Endothelial cell of umbilical vein (primary cell): ENCODE measurements at regions not wholly inside any gene's neighbourhood (a gene's known extent, or its start where the extent isn't known, plus 50 kb on each side); places are given as distances from the start of the nearest gene placed in this dataset.

ENCODE experiments used
- BruUV-seq: library from RNA; stranded (reverse); fragments of 400-500 nt; replicated peaks from 2 replicates; lab custom pipeline; 2021; lab: Mats Ljungman, UMichigan
- CTCF ChIA-PET: fragments of 300-600, 350-600 bp; sonication (Branson Sonifier 250); formaldehyde crosslinking; loops from one replicate; lab custom pipeline; 2021; ENCODE audit warnings: antibody characterized with exemption, inconsistent platforms; lab: Charles Lee
- POLR2A ChIA-PET: fragments of 300-600, 350-600 bp; sonication (Branson Sonifier 250); formaldehyde crosslinking; loops from one replicate; lab custom pipeline; 2021; ENCODE audit warnings: antibody characterized with exemption, inconsistent platforms; lab: Charles Lee
- DNase-seq: peaks from one replicate; pipeline ENCODE4 v3.0.0-alpha.2; 2011; ENCODE audit warnings: low read depth, low spot score
- FAIRE-seq: peaks from 2 replicates; lab custom pipeline; 2011; peaks lifted over from hg19 to GRCh38; lab: Jason Lieb, UNC
- H2AFZ ChIP-seq: 2 replicates; pipeline ENCODE4 v1.6.0; 2012; ENCODE audit warnings: low read depth, low read length, control low read depth, inconsistent platforms
- H3K27ac ChIP-seq: 2 replicates; pipeline ENCODE4 v1.5.1; 2011; ENCODE audit warnings: low read depth, mild to moderate bottlenecking, control low read depth, low read length, moderate library complexity; ENCODE audit not compliant: insufficient read depth
- H3K27me3 ChIP-seq, 2 experiments: 2 replicates each; pipeline versions ENCODE4 v1.6.0 to v1.6.1; 2011; ENCODE audit warnings: low read length in 2 of 2, mixed read lengths in 1 of 2; ENCODE audit not compliant: control insufficient read depth in 2 of 2, insufficient read depth in 2 of 2
- H3K36me3 ChIP-seq, 2 experiments: 2 replicates in 1 of 2; 3 replicates in 1 of 2; pipeline ENCODE4 v1.5.1; 2011; ENCODE audit warnings: low read length in 2 of 2, mild to moderate bottlenecking in 1 of 2, moderate library complexity in 1 of 2; ENCODE audit not compliant: control insufficient read depth in 2 of 2, insufficient read depth in 2 of 2; ENCODE audit errors: extremely low read depth in 1 of 2
- H3K4me1 ChIP-seq: 3 replicates; pipeline ENCODE4 v1.5.1; 2011; ENCODE audit warnings: mild to moderate bottlenecking, low read length; ENCODE audit not compliant: control insufficient read depth, insufficient read depth; ENCODE audit errors: extremely low read depth
- H3K4me2 ChIP-seq: 2 replicates; pipeline ENCODE4 v1.6.1; 2011; ENCODE audit warnings: low read length, control low read depth, mixed read lengths; ENCODE audit not compliant: insufficient read depth
- H3K4me3 ChIP-seq, 3 experiments: fragments of 200-600 bp in 1 of 3; sonication (generic), shearing (Covaris generic) in 1 of 3; replicated peaks in 1 of 3; 2 replicates each; pipeline ENCODE4 v1.5.1; 2011 to 2016; ENCODE audit warnings: control low read depth in 3 of 3, low read length in 3 of 3, mild to moderate bottlenecking in 2 of 3, inconsistent platforms in 1 of 3, low read depth in 1 of 3, moderate library complexity in 1 of 3; ENCODE audit not compliant: insufficient read depth in 1 of 3
- H3K79me2 ChIP-seq: 2 replicates; pipeline ENCODE4 v1.6.0; 2012; ENCODE audit warnings: low read length, inconsistent platforms; ENCODE audit not compliant: control insufficient read depth, insufficient read depth
- H3K9ac ChIP-seq: replicated peaks from 2 replicates; pipeline ENCODE3; 2011; ENCODE audit warnings: low read length, control low read depth; ENCODE audit not compliant: insufficient read depth; ENCODE audit errors: extremely low read depth
- H3K9me1 ChIP-seq: replicated peaks from 3 replicates; pipeline ENCODE4 v1.6.0; 2011; ENCODE audit warnings: mild to moderate bottlenecking, low read length; ENCODE audit not compliant: control insufficient read depth, insufficient read depth; ENCODE audit errors: extremely low read depth
- H3K9me3 ChIP-seq: replicated peaks from 2 replicates; pipeline ENCODE4 v1.5.1; 2012; ENCODE audit warnings: low read length, inconsistent platforms; ENCODE audit not compliant: control insufficient read depth, insufficient read depth
- H4K20me1 ChIP-seq: replicated peaks from 2 replicates; pipeline ENCODE3; 2011; ENCODE audit warnings: mild to moderate bottlenecking, low read length; ENCODE audit not compliant: control insufficient read depth, insufficient read depth; ENCODE audit errors: extremely low read depth
- CTCF ChIP-seq, 2 donors: IDR thresholded peaks; 1 replicate in 1 of 2; 2 replicates in 1 of 2; pipeline ENCODE4 v1.5.1; 2011; ENCODE audit warnings: low read length in 2 of 2, mild to moderate bottlenecking in 2 of 2, moderate library complexity in 2 of 2, control low read depth in 1 of 2, inconsistent platforms in 1 of 2, low read depth in 1 of 2; ENCODE audit not compliant: insufficient read depth in 1 of 2; ENCODE audit errors: extremely low read depth in 1 of 2
- EZH2 ChIP-seq: IDR thresholded peaks from 2 replicates; pipeline ENCODE4 v1.6.1; 2012; ENCODE audit warnings: borderline replicate concordance, low read depth, mild to moderate bottlenecking, moderate library complexity, low read length, inconsistent platforms; ENCODE audit not compliant: severe bottlenecking
- FOS ChIP-seq: IDR thresholded peaks from 2 replicates; pipeline ENCODE4 v1.6.1; 2011; ENCODE audit warnings: mild to moderate bottlenecking, low read length, moderate library complexity, borderline replicate concordance; ENCODE audit not compliant: insufficient read depth
- GATA2 ChIP-seq: IDR thresholded peaks from 2 replicates; pipeline ENCODE4 v1.7.0; 2011; ENCODE audit warnings: low read depth, mild to moderate bottlenecking, moderate library complexity, mixed read lengths, low read length; ENCODE audit not compliant: insufficient read length, insufficient read depth
- JUN ChIP-seq: IDR thresholded peaks from 2 replicates; pipeline ENCODE4 v1.6.1; 2011; ENCODE audit warnings: borderline replicate concordance, low read depth; ENCODE audit not compliant: insufficient read length, insufficient read depth
- MAX ChIP-seq: IDR thresholded peaks from 2 replicates; pipeline ENCODE4 v1.6.1; 2011; ENCODE audit not compliant: insufficient read depth, insufficient read length
- MYC ChIP-seq: IDR thresholded peaks from one replicate; pipeline ENCODE4 v1.6.1; 2011; ENCODE audit warnings: mild to moderate bottlenecking, low read depth, low read length
- POLR2A ChIP-seq: IDR thresholded peaks from 2 replicates; pipeline ENCODE4 v1.6.1; 2012; ENCODE audit warnings: low read depth, mild to moderate bottlenecking, control low read depth, low read length
- POLR2AphosphoS5 ChIP-seq: IDR thresholded peaks from 2 replicates; pipeline ENCODE4 v1.6.1; 2012; ENCODE audit warnings: low read depth, mild to moderate bottlenecking, control low read depth, low read length, moderate library complexity; ENCODE audit not compliant: insufficient read depth
- dilution Hi-C: fragments of 300-500 bp; cut with MboI; formaldehyde crosslinking; loops from one replicate; pipeline ENCODE4 v1.15.0; 2019; ENCODE audit warnings: low sequenced_read_pairs; ENCODE audit not compliant: extremely low pct_ligation_motif_present
- intact Hi-C: fragments of 100-400 bp; cut with micrococcal nuclease; formaldehyde crosslinking; loops from one replicate; pipeline ENCODE4 v1.10.0; 2022

DNA sequence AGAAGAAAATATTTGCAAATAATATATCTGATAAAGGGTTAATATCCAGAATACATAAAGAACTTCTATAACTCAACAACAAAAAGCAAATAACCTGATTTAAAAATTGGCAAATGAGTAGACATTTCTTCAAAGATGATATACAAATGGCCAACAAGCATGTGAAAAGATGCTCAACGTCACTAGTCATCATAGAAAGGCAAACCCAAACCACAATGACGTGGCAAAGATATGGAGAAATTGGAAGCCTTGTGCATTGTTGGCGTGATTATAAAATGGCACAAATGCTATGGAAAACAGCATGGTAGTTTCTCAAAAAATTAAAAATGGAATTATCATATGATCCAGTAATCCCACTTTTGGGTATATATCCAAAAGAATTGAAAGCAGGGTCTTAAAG is 466.3 kb downstream of the TBC1D22A start:
- Histone ChIP-seq H3K27ac (no peak overlapping the region), H3K4me1 (no peaks in the 10 kb centered on the region), H3K79me2 (no peaks in the 10 kb centered on the region), H3K9me3 (no peaks in the 10 kb centered on the region), H3K4me2 (no peak overlapping the region), H3K4me3 (no peak overlapping the region), H3K9ac (no peak overlapping the region), H3K9me1 (no peaks in the 10 kb centered on the region), H3K27me3 (no peaks in the 10 kb centered on the region), H2AFZ (no peak overlapping the region), H3K36me3 (no peaks in the 10 kb centered on the region), H4K20me1 (no peaks in the 10 kb centered on the region)
- POLR2A ChIA-PET, result no interaction called here
- FAIRE-seq (no peak), DNase-seq (no peak)
- dilution Hi-C loops, result no loop called here
- CTCF ChIA-PET, result no interaction called here
- TF ChIP-seq POLR2A, result no peak
- TF ChIP-seq EZH2, result no peak
- no peak for TF ChIP-seq MYC
- no peak for TF ChIP-seq MAX
- no peak for TF ChIP-seq CTCF (IDR thresholded peaks at IDR 0.05; ENCODE audit: extremely low read depth in 1 of 2, insufficient read depth in 1 of 2, low read depth in 1 of 2, low read length in 2 of 2)
- no peak for TF ChIP-seq GATA2
- TF ChIP-seq FOS, result no peak
- TF ChIP-seq POLR2AphosphoS5, result no peak
- TF ChIP-seq JUN, result no peak
- BruUV-seq, result no TSS peak
- intact Hi-C loops, result no loop called here
